GM19467 (cell line): ENCODE measurements at regions not wholly inside any gene's neighbourhood (a gene's known extent, or its start where the extent isn't known, plus 50 kb on each side); places are given as distances from the start of the nearest gene placed in this dataset.
"Not testable (repeated sequence)": the region's sequence is repeated elsewhere in the genome, so short reads cannot be mapped to it uniquely, and the experiment has no call there.

Source experiments
- ATAC-seq: cut with Tn5 transposase; IDR thresholded peaks from one replicate; pipeline ENCODE4 v1.9.1; 2021; ENCODE audit warnings: mild to moderate bottlenecking, moderate library complexity; ENCODE audit not compliant: unreplicated experiment

DNA sequence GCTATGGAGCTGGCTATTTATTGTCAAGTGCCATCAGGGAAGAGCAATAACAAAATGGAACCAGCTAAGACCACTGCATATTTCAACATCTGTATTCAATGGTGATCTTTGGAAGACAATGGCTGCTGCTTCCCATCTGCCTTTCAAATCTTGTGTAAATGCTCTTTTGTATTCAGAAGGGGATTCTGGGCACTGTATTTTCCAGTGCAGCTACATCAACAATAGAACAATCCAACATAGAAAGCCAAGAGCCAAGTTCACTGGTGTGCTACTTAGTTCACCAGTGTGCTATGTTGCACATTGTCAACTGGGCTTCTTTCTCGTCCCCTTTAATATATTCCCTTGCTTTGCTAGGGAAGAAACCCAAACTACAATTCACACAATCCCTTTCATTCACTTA is 128.8 kb upstream of the OR4E1 start:
- ATAC-seq = no peak

GRCh38 chr14:21796916-21797315 is 123.3 kb upstream of the OR4E1 start:
- ATAC-seq = no peak

GRCh38 chr14:21795456-21795855 is 121.8 kb upstream of the OR4E1 start:
- no peak for ATAC-seq

DNA sequence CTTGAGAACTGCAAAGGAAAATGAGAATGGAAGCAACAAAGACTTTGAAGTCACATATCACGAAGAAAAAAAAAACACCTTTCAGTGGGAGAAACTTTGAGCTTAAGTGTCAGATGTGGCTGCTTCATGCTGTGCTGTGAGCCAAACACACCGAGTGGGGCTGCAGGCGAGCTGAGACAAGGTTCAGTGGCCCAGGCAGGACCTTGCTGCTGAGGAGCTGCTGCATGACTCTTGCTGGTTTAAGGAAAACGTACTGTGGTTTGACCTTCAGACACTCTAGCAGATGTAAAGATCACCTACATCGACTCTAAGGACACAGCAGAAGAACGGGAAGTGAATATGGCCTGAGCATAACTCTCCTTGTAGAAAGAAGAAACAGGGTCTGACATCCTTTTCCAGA is 118.1 kb upstream of the OR4E1 start:
- no peak for ATAC-seq

DNA sequence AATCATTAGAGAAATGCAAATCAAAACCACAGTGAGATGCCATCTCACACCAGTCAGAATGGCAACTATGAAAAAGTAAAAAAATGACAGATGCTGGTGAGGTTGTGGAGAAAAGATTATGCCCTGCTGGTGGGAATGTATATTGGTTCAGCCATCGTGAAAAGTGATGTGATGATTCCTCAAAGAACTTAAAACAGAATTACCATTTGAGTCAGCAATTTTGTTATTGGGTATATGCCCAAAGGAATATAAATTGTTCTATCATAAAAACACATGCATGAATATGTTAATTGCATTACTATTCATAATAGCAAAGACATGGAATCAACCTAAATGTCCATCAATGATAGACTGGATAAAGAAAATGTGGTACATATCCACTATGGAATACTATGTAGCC is 115.1 kb upstream of the OR4E1 start:
- ATAC-seq = not testable (repeated sequence)

DNA sequence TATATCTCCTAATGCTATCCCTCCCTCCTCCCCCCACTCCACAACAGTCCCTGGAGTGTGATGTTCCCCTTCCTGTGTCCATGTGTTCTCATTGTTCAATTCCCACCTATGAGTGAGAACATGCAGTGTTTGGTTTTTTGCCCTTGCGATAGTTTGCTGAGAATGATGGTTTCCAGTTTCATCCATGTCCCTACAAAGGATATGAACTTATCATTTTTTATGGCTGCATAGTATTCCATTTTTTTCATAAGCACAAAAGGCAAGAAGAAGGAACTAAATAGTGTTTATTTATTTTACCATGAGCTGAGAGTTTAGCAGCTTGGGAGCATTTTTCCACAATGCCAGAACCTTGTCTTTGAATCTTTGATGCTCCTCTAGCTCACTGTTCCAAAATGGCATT is 113.6 kb upstream of the OR4E1 start:
- not testable (repeated sequence) for ATAC-seq

- ATAC-seq = no peak
Observed at GRCh38 chr14:21781543-21781942, 107.9 kb upstream of the OR4E1 start.

- ATAC-seq = no peak
Observed at GRCh38 chr14:21780429-21781084, 106.9 kb upstream of the OR4E1 start.

- no peak for ATAC-seq
Observed at GRCh38 chr14:21771671-21772070, 98.1 kb upstream of the OR4E1 start.

DNA sequence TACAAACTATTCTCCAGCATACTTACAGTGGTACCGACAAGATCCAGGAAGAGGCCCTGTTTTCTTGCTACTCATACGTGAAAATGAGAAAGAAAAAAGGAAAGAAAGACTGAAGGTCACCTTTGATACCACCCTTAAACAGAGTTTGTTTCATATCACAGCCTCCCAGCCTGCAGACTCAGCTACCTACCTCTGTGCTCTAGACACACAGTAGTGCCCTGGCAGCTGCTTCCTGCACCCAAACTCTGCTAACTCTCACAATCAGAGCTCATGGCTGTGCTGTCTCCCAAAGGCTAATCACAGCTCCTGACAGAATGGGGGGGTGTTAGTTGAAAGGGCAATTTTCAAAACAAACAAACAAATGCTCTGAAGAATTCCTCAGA is 95.2 kb upstream of the OR4E1 start:
- ATAC-seq = no peak

DNA sequence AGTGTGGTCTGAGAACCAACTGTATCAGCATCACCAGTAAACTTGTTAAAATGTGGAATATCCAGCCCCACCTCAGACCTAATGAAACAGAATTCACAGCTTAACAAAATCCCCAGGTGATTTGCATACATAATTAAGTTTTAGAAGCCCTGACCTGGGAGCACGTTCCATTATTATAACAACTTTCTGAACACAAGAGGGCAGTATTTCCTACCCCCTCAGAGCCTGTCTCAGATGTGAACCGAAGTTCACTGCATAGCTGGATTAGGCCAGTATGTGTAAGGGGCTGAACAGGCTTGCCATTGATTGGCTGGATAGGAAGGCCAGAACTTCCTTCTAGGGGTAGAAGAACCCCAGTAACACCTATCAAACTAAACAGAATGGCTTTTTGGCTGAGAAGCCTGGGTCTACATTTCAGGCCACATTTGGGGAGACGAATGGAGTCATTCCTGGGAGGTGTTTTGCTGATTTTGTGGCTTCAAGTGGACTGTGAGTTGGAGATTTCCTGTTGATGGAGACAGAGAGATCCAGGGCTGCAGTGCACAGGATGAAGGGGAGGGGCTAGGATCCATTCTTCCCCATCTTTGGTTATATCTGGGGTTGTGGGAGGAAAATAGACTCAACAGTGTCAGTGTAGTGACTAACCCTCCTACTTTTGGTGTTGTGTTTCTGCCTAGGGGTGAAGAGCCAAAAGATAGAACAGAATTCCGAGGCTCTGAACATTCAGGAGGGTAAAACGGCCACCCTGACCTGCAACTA is 94.7 kb upstream of the OR4E1 start:
- ATAC-seq = no peak

GRCh38 chr14:21760360-21760759 is 86.7 kb upstream of the OR4E1 start:
- ATAC-seq = not testable (repeated sequence)

DNA sequence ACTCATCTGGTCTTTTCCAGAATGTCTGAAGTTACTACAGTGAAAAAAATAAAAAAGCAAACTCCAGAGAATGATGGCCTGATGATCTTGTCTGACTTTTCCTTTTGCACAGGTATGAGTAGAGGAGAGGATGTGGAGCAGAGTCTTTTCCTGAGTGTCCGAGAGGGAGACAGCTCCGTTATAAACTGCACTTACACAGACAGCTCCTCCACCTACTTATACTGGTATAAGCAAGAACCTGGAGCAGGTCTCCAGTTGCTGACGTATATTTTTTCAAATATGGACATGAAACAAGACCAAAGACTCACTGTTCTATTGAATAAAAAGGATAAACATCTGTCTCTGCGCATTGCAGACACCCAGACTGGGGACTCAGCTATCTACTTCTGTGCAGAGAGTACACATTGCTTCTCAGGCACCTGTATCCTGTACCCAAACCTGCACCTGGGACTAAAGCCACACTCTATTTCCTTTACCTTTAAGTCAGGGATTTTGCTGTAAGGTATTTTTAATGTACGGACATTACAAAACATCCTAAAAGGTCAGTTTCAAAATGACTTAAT is 75.8 kb upstream of the OR4E1 start:
- ATAC-seq = no peak

DNA sequence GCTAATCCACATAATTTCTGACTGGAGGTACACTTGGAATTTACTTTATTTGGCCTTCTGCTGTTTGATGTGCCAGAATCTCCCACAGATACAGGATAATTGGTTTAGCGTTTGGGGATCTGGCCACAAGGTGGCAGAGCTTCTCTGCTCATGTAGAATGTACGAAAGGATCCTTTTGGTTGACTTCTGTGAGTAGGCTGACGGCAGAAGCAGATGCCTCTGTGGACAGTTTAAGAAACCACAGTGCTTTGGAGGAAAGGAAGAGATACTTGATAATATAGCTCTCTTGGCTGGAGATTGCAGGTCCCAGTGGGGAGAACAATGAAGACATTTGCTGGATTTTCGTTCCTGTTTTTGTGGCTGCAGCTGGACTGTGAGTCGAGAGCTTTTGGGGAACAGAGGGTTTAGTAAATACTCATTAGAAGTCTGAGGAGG is 75.3 kb upstream of the OR4E1 start:
- ATAC-seq = no peak

- no peak for ATAC-seq
Observed at GRCh38 chr14:21735639-21736307, 62.2 kb upstream of the OR4E1 start.

DNA sequence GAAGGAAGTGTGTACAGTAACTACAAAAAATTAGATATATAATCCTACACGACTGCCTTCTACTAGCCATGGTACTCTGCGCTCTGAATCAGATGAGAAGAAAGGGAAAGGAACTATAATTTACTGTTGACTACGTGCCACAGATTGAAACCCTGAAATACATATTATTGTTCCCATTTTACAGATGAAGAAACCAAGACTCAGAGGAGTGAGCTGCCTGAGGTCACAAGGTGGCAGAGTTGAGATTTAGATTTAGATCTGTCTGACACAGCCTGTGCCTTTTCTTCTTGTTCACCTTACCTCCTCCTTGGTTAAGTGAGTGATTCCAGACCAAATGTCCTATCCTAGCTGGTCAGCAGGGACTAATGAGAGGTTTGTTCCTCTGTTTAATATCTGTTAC is 61.6 kb upstream of the OR4E1 start:
- ATAC-seq = no peak

GRCh38 chr14:21734457-21735074 is 60.9 kb upstream of the OR4E1 start:
- no peak for ATAC-seq

DNA sequence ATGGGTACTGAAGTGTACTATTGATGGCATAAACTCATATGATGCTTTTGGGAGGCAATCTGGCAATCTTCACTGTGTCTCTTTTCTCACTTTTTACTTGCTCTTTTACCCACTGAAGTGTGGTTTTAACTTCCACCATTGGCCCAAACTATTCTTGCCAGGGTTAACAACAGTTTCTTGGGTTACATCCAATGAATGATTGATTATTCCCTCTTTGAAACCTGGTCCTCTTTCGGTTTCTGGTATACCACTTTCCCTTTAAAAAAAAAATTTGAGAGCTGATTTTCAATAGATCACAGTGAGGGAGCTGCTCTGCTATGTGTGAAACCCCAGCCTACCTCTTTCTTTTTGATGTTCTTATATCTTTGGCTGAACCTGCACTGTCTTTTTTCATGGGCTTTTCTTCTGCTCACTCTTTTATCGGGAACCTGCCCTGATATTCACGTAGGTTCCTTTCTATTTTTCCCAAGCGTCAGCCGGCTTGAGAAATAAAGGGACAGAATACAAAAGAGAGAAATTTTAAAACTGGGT is 56.1 kb upstream of the OR4E1 start:
- no peak for ATAC-seq

DNA sequence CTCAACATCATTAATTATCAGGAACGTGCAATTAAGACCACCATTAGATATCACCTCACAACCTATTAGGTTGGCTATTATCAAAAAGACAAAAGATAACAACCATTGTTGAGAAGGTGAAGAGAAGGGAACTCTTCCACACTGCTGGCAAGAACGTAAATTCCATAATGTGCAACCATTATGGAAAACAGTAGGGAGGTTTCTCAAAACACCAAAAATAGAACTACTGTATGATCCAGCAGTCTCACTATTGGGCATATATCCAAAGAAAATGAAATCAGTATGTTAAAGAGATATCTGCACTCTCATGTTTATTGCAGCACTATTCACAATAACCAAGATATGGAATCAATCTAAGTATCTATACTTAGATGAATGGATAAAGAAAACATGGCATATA is 51.6 kb upstream of the OR4E1 start:
- ATAC-seq = no peak

- no peak for ATAC-seq
Observed at GRCh38 chr14:21724090-21724973, 50.7 kb upstream of the OR4E1 start.
